CD4-positive, alpha-beta T cell treated with Interleukin-4 for 1 hour (primary cell): ENCODE measurements at regions not wholly inside any gene's neighbourhood (a gene's known extent, or its start where the extent isn't known, plus 50 kb on each side); places are given as distances from the start of the nearest gene placed in this dataset.

ENCODE experiments used
- DNase-seq, 2 donors: peaks; one replicate each; pipeline ENCODE4 v3.0.0-alpha.2; 2020 to 2022

- no peak for DNase-seq
Observed at GRCh38 chr10:110375121-110375520, 70.4 kb upstream of the SMNDC1 start.

GRCh38 chr10:110376021-110376766 is 71.5 kb upstream of the SMNDC1 start:
- no peak for DNase-seq

GRCh38 chr10:110376767-110377160 is 72.0 kb upstream of the SMNDC1 start:
- no peak for DNase-seq

- DNase-seq, result no peak
Observed at GRCh38 chr10:110378006-110378405, 73.3 kb upstream of the SMNDC1 start.

- DNase-seq, result no peak
Observed at GRCh38 chr10:110378533-110379108, 73.9 kb upstream of the SMNDC1 start.

- no peak for DNase-seq
Observed at GRCh38 chr10:110379831-110380230, 75.1 kb upstream of the SMNDC1 start.

GRCh38 chr10:110380293-110380692 is 75.6 kb upstream of the SMNDC1 start:
- no peak for DNase-seq

- DNase-seq, result no peak
Observed at GRCh38 chr10:110382695-110383094, 78.0 kb upstream of the SMNDC1 start.

GRCh38 chr10:110387617-110387982 is 82.9 kb upstream of the SMNDC1 start:
- DNase-seq, result no peak

GRCh38 chr10:110387983-110388686 is 83.4 kb upstream of the SMNDC1 start:
- peak in 1 of 2 donors; percentile 26 for DNase-seq

- no peak for DNase-seq
Observed at GRCh38 chr10:110388687-110389052, 84.0 kb upstream of the SMNDC1 start.

GRCh38 chr10:110389255-110389654 is 84.5 kb upstream of the SMNDC1 start:
- no peak for DNase-seq

GRCh38 chr10:110391541-110391940 is 86.8 kb upstream of the SMNDC1 start:
- DNase-seq, result no peak

- no peak for DNase-seq
Observed at GRCh38 chr10:110392121-110392520, 87.4 kb upstream of the SMNDC1 start.

GRCh38 chr10:110392868-110393740 is 88.4 kb upstream of the SMNDC1 start:
- no peak for DNase-seq

- DNase-seq, result no peak
Observed at GRCh38 chr10:110393866-110394265, 89.1 kb upstream of the SMNDC1 start.

- no peak for DNase-seq
Observed at GRCh38 chr10:110394296-110394695, 89.6 kb upstream of the SMNDC1 start.

- DNase-seq, result no peak
Observed at GRCh38 chr10:110394898-110395297, 90.2 kb upstream of the SMNDC1 start.

GRCh38 chr10:110395350-110396283 is 90.9 kb upstream of the SMNDC1 start:
- DNase-seq, result peak; percentile 22 to 24

- DNase-seq, result no peak
Observed at GRCh38 chr10:110396284-110396651, 91.5 kb upstream of the SMNDC1 start.

GRCh38 chr10:110397856-110398255 is 93.1 kb upstream of the SMNDC1 start:
- no peak for DNase-seq
